Tibial nerve (tissue), 4 donors: ENCODE measurements at regions not wholly inside any gene's neighbourhood (a gene's known extent, or its start where the extent isn't known, plus 50 kb on each side); places are given as distances from the start of the nearest gene placed in this dataset.

Source experiments
- DNase-seq, 2 donors: peaks; one replicate each; pipeline ENCODE4 v3.0.0-alpha.2; 2019; ENCODE audit warnings: low spot score in 2 of 2
- H3K27ac ChIP-seq, 4 donors: fragments of 200-600 bp; sonication (generic) in 3 of 4; one replicate each; pipeline ENCODE4 v1.5.1; 2017 to 2019; ENCODE audit warnings: mild to moderate bottlenecking in 1 of 4
- H3K27me3 ChIP-seq, 2 donors: fragments of 200-600 bp; sonication (generic) in 1 of 2; one replicate each; pipeline versions ENCODE4 v1.5.1 to v1.6.0; 2017 to 2019
- H3K36me3 ChIP-seq, 3 donors: fragments of 200-600 bp; sonication (generic); one replicate each; pipeline ENCODE4 v1.5.1; 2018 to 2019
- H3K4me1 ChIP-seq, 4 donors: fragments of 200-600 bp; sonication (generic) in 3 of 4; one replicate each; pipeline ENCODE4 v1.5.1; 2017 to 2019
- H3K4me3 ChIP-seq, 4 donors: fragments of 200-600 bp; sonication (generic) in 3 of 4; one replicate each; pipeline ENCODE4 v1.5.1; 2017 to 2019; ENCODE audit warnings: mild to moderate bottlenecking in 1 of 4, moderate library complexity in 1 of 4
- H3K9me3 ChIP-seq, 4 donors: fragments of 200-600 bp; sonication (generic) in 3 of 4; one replicate each; pipeline ENCODE4 v1.5.1; 2017 to 2019
- CTCF ChIP-seq, 5 experiments: fragments of 200-600 bp in 3 of 5; fragments of 450-650 bp in 2 of 5; sonication (generic) in 3 of 5; IDR thresholded peaks; one replicate each; pipeline ENCODE4 v1.5.1; 2016 to 2019; ENCODE audit warnings: antibody characterized with exemption in 5 of 5, mild to moderate bottlenecking in 3 of 5, moderate library complexity in 2 of 5
- EP300 ChIP-seq, 2 donors: sonication (generic); formaldehyde crosslinking; IDR thresholded peaks; one replicate each; pipeline ENCODE4 v1.6.1; 2017; ENCODE audit warnings: antibody characterized with exemption in 2 of 2, mild to moderate bottlenecking in 1 of 2
- POLR2A ChIP-seq, 2 donors: fragments of 450-650 bp; IDR thresholded peaks; one replicate each; pipeline ENCODE4 v1.6.1; 2017; ENCODE audit warnings: antibody characterized with exemption in 2 of 2, mild to moderate bottlenecking in 2 of 2, moderate library complexity in 2 of 2
- WGBS, 2 donors: methylation state at CpG; one replicate each; pipeline ENCODE4 v1.1.5; 2018; 5-methylcytosine and 5-hydroxymethylcytosine counted together

DNA sequence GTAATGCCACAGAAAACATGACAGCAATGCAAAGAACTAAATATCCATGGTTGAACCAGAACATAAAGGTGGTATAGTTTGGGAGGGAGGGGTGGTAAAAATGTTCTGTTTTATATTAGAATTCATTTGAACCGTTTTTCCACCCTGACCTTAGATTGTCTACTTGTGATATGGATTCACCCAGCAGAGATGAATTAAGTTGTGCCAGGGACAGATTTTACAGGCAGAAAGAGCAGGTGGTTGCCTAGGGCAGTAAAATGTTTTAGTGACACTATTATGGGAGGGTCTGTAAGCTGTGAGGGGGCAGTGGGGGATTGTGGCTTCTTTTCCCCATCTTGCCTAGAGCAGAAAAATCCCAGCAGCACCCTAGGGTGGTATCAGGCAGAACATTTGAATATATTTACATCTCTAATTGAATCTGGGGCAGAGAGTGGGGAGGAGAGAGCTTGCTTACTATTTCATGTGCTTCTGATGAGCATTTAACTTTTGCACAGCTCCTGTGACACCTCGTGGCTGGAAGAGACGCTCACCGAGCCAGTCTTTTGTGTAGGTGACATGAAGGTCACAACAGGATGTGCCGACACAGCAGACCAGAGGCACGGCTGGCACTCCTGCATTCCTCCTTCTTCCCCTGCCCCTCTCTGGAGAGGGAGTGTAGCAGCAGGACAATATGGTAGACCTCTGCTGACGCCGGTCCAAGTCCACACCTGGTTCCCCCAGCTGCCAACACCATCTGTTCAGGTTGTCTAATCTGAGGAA lies 452.3 kb downstream of the IRS2 start:
- WGBS, 2 donors, result 74 to 85% methylated on average over 8 of the region's 8 CpGs
- no peak overlapping the region for H3K4me3 ChIP-seq
- no peaks in the 10 kb centered on the region for H3K9me3 ChIP-seq
- DNase-seq, result no peak
- H3K36me3 ChIP-seq, result no peaks in the 10 kb centered on the region
- H3K4me1 ChIP-seq, result no peaks in the 10 kb centered on the region
- no peaks in the 10 kb centered on the region for H3K27me3 ChIP-seq
- TF ChIP-seq EP300 (IDR thresholded peaks at IDR 0.05) (no peak), CTCF (IDR thresholded peaks at IDR 0.05) (no peak), POLR2A (IDR thresholded peaks at IDR 0.05) (no peak)
- no peak overlapping the region for H3K27ac ChIP-seq

- no peak for DNase-seq
- H3K4me3 ChIP-seq, result no peak overlapping the region
- no peaks in the 10 kb centered on the region for H3K36me3 ChIP-seq
- no peaks in the 10 kb centered on the region for H3K4me1 ChIP-seq
- H3K27ac ChIP-seq, result no peak overlapping the region
- no peaks in the 10 kb centered on the region for H3K9me3 ChIP-seq
- no peaks in the 10 kb centered on the region for H3K27me3 ChIP-seq
- TF ChIP-seq CTCF (IDR thresholded peaks at IDR 0.05) (no peak), POLR2A (IDR thresholded peaks at IDR 0.05) (no peak), EP300 (IDR thresholded peaks at IDR 0.05) (no peak)
- WGBS, 2 donors, result 81 to 89% methylated on average over 26 of the region's 26 CpGs
Measured at GRCh38 chr13:109332506-109333499, 453.6 kb downstream of the IRS2 start.

DNA sequence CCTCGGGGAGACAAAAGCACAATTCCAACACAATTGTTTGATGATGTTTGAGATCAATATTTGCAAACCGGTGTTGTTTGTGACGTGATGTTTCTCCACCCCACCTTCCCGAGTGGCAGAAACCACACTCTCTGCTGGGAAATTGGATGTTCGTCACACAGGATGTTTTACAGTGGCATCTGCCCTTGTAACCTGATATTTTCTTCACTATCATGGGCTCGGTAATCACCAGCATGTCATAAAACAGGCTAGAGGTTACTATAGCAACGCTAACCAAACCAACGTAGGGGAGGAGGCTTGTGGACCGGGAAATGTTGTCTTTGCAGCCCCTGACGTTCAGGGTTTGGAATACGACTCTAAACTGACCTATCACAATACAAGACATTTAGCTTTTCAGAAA lies 454.5 kb downstream of the IRS2 start:
- no peaks in the 10 kb centered on the region for H3K4me1 ChIP-seq
- no peaks in the 10 kb centered on the region for H3K27me3 ChIP-seq
- 39 to 49% methylated on average over 11 of the region's 11 CpGs for WGBS, 2 donors
- no peak for DNase-seq
- H3K27ac ChIP-seq, result no peak overlapping the region
- H3K9me3 ChIP-seq, result no peaks in the 10 kb centered on the region
- no peak for TF ChIP-seq CTCF (IDR thresholded peaks at IDR 0.05)
- TF ChIP-seq EP300 (IDR thresholded peaks at IDR 0.05), result no peak
- TF ChIP-seq POLR2A (IDR thresholded peaks at IDR 0.05), result no peak
- H3K4me3 ChIP-seq, result no peak overlapping the region
- no peaks in the 10 kb centered on the region for H3K36me3 ChIP-seq

- no peak for TF ChIP-seq EP300 (IDR thresholded peaks at IDR 0.05)
- no peak for TF ChIP-seq POLR2A (IDR thresholded peaks at IDR 0.05)
- no peak for TF ChIP-seq CTCF (IDR thresholded peaks at IDR 0.05)
- H3K27me3 ChIP-seq, result no peaks in the 10 kb centered on the region
- H3K9me3 ChIP-seq, result no peaks in the 10 kb centered on the region
- WGBS, 2 donors, result 96 to 97% methylated on average over 2 of the region's 2 CpGs
- no peak overlapping the region for H3K4me3 ChIP-seq
- no peak for DNase-seq
- H3K36me3 ChIP-seq, result no peaks in the 10 kb centered on the region
- no peak overlapping the region for H3K27ac ChIP-seq
- no peaks in the 10 kb centered on the region for H3K4me1 ChIP-seq
Measured at GRCh38 chr13:109331011-109331433, 455.4 kb downstream of the IRS2 start.

GRCh38 chr13:109330123-109330522 lies 456.3 kb downstream of the IRS2 start:
- Histone ChIP-seq H3K27me3 (no peaks in the 10 kb centered on the region), H3K4me3 (no peak overlapping the region), H3K9me3 (no peaks in the 10 kb centered on the region), H3K4me1 (no peaks in the 10 kb centered on the region), H3K27ac (no peak overlapping the region), H3K36me3 (no peaks in the 10 kb centered on the region)
- TF ChIP-seq EP300 (IDR thresholded peaks at IDR 0.05) (no peak), POLR2A (IDR thresholded peaks at IDR 0.05) (no peak), CTCF (IDR thresholded peaks at IDR 0.05) (no peak)
- DNase-seq, result no peak
- WGBS, 2 donors, result 68 to 78% methylated on average over 4 of the region's 4 CpGs
